Gastroesophageal sphincter (tissue), 3 donors: ENCODE measurements at regions not wholly inside any gene's neighbourhood (a gene's known extent, or its start where the extent isn't known, plus 50 kb on each side); places are given as distances from the start of the nearest gene placed in this dataset.

ENCODE experiments used
- CTCF ChIP-seq, 4 experiments: fragments of 200-600 bp in 2 of 4; fragments of 450-650 bp in 2 of 4; sonication (generic) in 1 of 4; IDR thresholded peaks; one replicate each; pipeline ENCODE4 v1.5.1; 2017 to 2019; ENCODE audit warnings: antibody characterized with exemption in 4 of 4, mild to moderate bottlenecking in 2 of 4, moderate library complexity in 2 of 4
- EP300 ChIP-seq: sonication (generic); formaldehyde crosslinking; IDR thresholded peaks from one replicate; pipeline ENCODE4 v1.6.1; 2017; ENCODE audit warnings: antibody characterized with exemption, mild to moderate bottlenecking
- POLR2AphosphoS5 ChIP-seq: sonication (generic); formaldehyde crosslinking; IDR thresholded peaks from one replicate; pipeline ENCODE4 v1.6.1; 2017; ENCODE audit warnings: antibody characterized with exemption

GRCh38 chr5:7242118-7242710 lies 153.7 kb upstream of the ADCY2 start:
- TF ChIP-seq POLR2AphosphoS5 (no peak), CTCF (IDR thresholded peaks at IDR 0.05) (no peak), EP300 (no peak)
